ENCODE measurements at regions not wholly inside any gene's neighbourhood (a gene's known extent, or its start where the extent isn't known, plus 50 kb on each side); places are given as distances from the start of the nearest gene placed in this dataset.
"Not testable (repeated sequence)": the region's sequence is repeated elsewhere in the genome, so short reads cannot be mapped to it uniquely, and the experiment has no call there.

DNA sequence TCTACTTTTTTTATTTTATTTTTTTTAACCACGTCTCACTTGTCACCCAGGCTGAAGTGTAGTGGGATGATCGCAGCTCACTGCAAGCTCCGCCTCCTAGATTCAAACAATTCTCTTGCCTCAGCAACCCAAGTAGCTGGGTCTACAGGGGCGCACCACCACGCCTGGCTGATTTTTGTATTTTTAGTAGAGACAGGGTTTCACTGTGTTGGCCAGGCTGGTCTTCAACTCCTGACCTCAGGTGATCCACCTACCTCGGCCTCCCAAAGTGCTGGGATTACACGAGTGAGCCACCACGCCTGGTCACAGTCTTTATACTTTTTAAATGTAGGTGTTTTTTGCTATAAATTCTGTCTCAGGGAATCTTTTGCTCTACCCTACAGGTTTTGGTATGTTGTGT lies 440.5 kb downstream of the XIRP2 start:
- not testable (repeated sequence) for TF ChIP-seq POLR2AphosphoS5 (IDR thresholded peaks at IDR 0.05; ENCODE audit: borderline replicate concordance, low read depth, low read length); EZH2 (IDR thresholded peaks at IDR 0.05); FOXP2 (optimal IDR thresholded peaks at IDR 0.05; ENCODE audit: control extremely low read depth, extremely low read length, insufficient read depth)
